Kidney (tissue), 10 donors: ENCODE measurements at regions not wholly inside any gene's neighbourhood (a gene's known extent, or its start where the extent isn't known, plus 50 kb on each side); places are given as distances from the start of the nearest gene placed in this dataset.
A peak's percentile ranks its signal among the peaks of the same experiment; 100 is the strongest.
"Not testable (repeated sequence)": the region's sequence is repeated elsewhere in the genome, so short reads cannot be mapped to it uniquely, and the experiment has no call there.

Experiments used
- DNase-seq, 5 donors: peaks; one replicate each; pipeline ENCODE4 v3.0.0-alpha.2; 2013 to 2020
- FAIRE-seq: peaks from 2 replicates; lab custom pipeline; 2012; peaks lifted over from hg19 to GRCh38; lab: Jason Lieb, UNC
- H3K27ac ChIP-seq, 2 donors: one replicate each; pipeline ENCODE4 v1.7.0; 2013; ENCODE audit warnings: low read depth in 2 of 2, low read length in 2 of 2, inconsistent platforms in 1 of 2
- H3K27me3 ChIP-seq: one replicate; pipeline ENCODE4 v1.7.1; 2013; ENCODE audit warnings: low read length, inconsistent platforms; ENCODE audit not compliant: control insufficient read depth, insufficient read depth
- H3K36me3 ChIP-seq, 3 donors: one replicate each; pipeline versions ENCODE4 v1.7.0 to v1.7.1; 2013; ENCODE audit warnings: low read length in 3 of 3, control low read depth in 1 of 3, inconsistent platforms in 1 of 3; ENCODE audit not compliant: insufficient read depth in 3 of 3, control insufficient read depth in 2 of 3
- H3K4me1 ChIP-seq, 3 donors: one replicate each; pipeline versions ENCODE4 v1.7.0 to v1.7.1; 2013; ENCODE audit warnings: low read length in 3 of 3, inconsistent platforms in 1 of 3, low read depth in 1 of 3; ENCODE audit not compliant: control insufficient read depth in 2 of 3, insufficient read depth in 2 of 3
- H3K4me3 ChIP-seq, 3 donors: one replicate each; pipeline versions ENCODE4 v1.7.0 to v1.8.1; 2013; ENCODE audit warnings: low read length in 3 of 3, control low read depth in 1 of 3, inconsistent platforms in 1 of 3
- H3K9ac ChIP-seq, 3 donors: one replicate each; pipeline versions ENCODE4 v1.7.0 to v1.7.1; 2013; ENCODE audit warnings: low read length in 3 of 3, control low read depth in 1 of 3, inconsistent platforms in 1 of 3
- H3K9me3 ChIP-seq, 3 donors: one replicate each; pipeline versions ENCODE4 v1.7.0 to v1.7.1; 2013; ENCODE audit warnings: low read length in 3 of 3, control low read depth in 1 of 3, inconsistent platforms in 1 of 3; ENCODE audit not compliant: control insufficient read depth in 2 of 3, insufficient read depth in 1 of 3
- intact Hi-C: fragments of 100-400 bp; cut with DNase I; formaldehyde crosslinking; loops from one replicate; pipeline ENCODE4 v1.11.1; 2022
- donor health status: control.
- donor health status: control.
- donor health status: DM: yes; HTN: yes; CAD: no.
- donor health status: Normal renal cell carcinoma (clear cell type).

- H3K27ac ChIP-seq, intact Hi-C loops, H3K9ac ChIP-seq, H3K4me1 ChIP-seq, H3K9me3 ChIP-seq, FAIRE-seq, H3K4me3 ChIP-seq, H3K27me3 ChIP-seq, H3K36me3 ChIP-seq: not testable (repeated sequence)
- DNase-seq, result peak in 1 of 5 donors; percentile 68
These were observed 530.0 kb downstream of the FOXD4L4 start for GRCh38 chr9:66266856-66267430.

DNA sequence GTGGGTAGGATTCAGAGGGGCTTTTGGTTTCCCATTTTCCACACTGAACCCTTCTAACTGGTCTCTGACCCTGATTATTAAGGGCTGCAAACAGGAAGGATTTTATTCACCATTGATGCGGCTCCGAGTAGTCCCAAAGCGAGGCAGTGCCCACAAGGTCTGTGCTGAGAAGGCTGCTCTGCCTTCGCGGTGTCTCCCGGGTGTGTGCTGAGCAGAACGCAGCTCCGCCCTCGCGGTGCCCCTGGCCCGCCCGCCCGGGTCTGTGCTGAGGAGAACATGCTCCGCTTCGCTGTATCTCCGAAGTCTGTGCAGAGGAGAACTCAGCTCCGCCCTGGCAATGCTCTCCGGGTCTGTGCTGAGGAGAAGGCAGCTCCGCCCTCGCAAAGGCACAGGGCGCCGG, 530.7 kb downstream of the FOXD4L4 start:
- H3K36me3 ChIP-seq, H3K9me3 ChIP-seq, H3K9ac ChIP-seq, H3K27me3 ChIP-seq, intact Hi-C loops, H3K4me3 ChIP-seq, FAIRE-seq, H3K27ac ChIP-seq, H3K4me1 ChIP-seq: not testable (repeated sequence)
- peak in 2 of 5 donors; percentile 18 to 53 for DNase-seq

DNA sequence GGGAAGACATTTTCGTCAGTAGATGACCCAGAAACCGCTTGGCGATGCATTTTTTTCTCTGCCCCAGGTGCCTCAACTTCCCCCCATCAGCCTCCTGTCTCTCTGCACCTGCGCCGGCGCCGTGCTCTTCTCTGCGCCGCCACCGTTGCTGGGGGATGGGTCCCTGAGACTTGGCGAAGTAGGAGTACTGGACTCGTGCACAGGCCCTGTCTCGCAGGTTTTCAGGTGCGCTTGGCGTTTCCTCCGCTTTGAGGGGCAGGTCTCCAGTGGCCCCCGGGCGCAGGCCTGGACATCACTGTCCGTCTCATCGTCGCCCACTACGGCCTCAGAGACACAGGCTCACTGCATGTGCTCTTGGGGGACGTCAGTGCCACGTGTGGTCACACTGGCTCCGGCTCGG, 532.1 kb downstream of the FOXD4L4 start:
- H3K27me3 ChIP-seq, FAIRE-seq, intact Hi-C loops, H3K36me3 ChIP-seq, H3K27ac ChIP-seq, H3K4me3 ChIP-seq, H3K4me1 ChIP-seq, H3K9me3 ChIP-seq, H3K9ac ChIP-seq: not testable (repeated sequence)
- DNase-seq, result peak in 1 of 5 donors; percentile 58

DNA sequence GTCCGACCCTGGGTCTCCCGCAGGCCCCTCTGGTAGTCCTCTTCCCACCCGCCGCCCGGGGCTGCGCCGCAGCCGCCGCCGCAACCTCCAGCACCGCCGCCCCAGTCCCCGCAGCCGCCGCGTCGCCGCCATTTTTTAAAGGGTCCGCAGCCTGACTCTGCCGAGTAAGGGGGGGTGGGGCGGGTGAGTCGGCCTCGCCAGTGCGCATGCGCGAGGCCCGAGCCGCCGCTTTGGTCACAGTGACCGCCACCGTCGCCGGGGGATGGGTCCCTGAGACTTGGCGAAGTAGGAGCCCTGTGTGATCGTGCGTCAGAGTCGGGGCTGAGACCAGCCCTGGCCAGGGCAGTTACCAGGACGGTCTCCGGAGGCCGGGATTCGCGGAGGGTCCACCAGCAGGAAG, 532.8 kb downstream of the FOXD4L4 start:
- H3K36me3 ChIP-seq, FAIRE-seq, H3K27ac ChIP-seq, H3K4me1 ChIP-seq, H3K9me3 ChIP-seq, H3K9ac ChIP-seq, H3K27me3 ChIP-seq, intact Hi-C loops: not testable (repeated sequence)
- H3K4me3 ChIP-seq, result peak overlapping the region in 1 of 3 donors; percentile 68
- peak in 1 of 5 donors; percentile 95 for DNase-seq

DNA sequence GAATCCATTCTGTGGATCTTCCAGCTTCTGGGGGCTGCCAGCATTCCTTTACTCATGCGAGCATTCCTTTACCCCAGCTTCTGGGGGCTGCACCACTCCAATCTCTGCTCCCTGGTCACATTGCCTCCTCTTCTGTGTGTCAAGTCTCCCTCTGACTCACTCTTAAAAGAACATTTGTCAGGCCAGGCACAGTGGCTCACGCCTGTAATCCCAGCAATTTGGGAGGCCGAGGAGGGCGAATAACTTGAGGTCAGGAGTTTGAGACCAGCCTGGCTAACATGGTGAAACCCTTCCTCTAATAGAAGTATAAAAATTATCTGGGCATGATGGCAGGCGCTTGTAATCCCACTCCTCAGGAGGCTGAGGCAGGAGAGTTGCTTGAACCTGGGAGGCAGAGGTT, 541.9 kb downstream of the FOXD4L4 start:
- H3K27me3 ChIP-seq, FAIRE-seq, H3K27ac ChIP-seq, H3K36me3 ChIP-seq, H3K9me3 ChIP-seq, DNase-seq, H3K4me3 ChIP-seq, intact Hi-C loops, H3K9ac ChIP-seq, H3K4me1 ChIP-seq: not testable (repeated sequence)
